GM20431 (cell line): ENCODE measurements at regions not wholly inside any gene's neighbourhood (a gene's known extent, or its start where the extent isn't known, plus 50 kb on each side); places are given as distances from the start of the nearest gene placed in this dataset.
"Not testable (repeated sequence)": the region's sequence is repeated elsewhere in the genome, so short reads cannot be mapped to it uniquely, and the experiment has no call there.

ENCODE experiments used
- in situ Hi-C: fragments of 300-500 bp; cut with MseI, MboI; formaldehyde crosslinking; loops from one replicate; pipeline ENCODE4 v1.15.0; 2020; ENCODE audit warnings: low sequenced_read_pairs; ENCODE audit not compliant: unreplicated experiment

DNA sequence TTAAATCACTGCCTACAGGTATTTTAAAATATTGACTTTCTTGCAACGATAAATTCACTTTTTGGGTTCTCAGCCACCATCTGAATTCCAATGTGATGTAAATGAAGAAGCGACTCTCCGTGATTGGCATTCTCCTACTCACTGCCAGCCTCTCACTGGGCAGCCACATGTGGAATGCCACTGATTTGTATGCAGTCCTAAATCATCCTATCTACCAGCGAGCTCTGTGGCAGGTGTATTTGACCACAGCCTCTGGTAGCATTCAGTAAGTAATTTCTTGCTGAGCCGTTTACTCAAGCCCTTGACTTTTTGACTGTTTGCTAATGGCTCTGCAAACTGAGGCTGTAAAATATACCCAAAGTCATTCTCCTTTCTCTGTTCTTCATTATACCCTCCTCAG is 559.0 kb upstream of the SLC10A2 start:
- in situ Hi-C loops = no loop called here

DNA sequence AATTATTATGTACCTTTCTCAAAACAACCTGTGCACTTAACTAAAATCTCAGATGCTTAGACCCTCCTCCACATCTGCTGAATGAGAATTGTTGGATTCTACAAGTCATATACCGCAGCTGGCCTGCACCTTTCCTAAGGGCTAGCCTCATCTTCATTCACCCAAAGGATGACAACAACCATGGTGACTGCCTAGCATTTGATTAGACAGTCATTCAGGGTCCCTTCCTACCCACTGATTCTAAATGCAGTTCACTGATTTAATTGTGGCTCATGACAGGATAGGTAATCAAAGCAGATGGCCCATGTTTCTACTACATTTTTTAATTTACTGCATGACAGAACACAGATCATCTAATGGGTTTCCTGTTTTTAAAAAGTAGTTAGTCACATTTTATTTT is 551.9 kb upstream of the SLC10A2 start:
- in situ Hi-C loops = no loop called here

DNA sequence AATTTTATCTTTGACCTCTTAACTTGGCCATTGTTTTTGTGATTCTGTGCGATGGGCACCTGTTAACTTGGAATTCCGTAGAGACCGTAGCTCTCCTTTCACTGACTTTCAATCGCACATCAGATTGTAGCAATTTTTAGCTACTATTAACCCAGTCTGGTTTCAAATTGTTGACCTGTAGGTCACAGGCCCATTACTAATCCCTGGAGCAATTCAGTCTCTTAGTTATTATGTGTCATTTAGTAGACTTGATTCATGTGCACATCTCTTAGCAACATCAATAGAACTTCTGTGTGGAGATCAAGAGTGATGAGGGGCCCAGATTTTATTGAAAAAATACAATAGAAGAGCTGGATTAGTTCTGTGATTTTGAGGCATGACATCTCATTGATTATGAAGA is 549.6 kb upstream of the SLC10A2 start:
- in situ Hi-C loops = no loop called here

DNA sequence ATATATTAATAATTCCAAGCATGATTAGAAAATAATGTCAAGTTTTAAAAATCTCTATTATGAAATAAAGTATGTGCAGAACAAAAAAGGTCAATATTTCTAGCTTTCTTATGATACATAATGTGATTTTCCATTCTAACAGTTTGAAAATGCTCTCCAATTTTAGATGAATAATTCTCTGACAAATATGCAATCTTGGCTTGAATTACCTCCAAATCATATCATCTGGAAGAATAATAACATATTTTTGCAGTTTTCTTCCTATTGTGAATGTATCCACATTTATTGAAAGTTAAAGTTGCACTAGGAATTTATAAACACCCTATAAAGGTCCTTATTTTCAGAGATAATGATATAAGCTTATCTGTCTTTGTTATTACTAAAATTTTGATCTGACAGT is 548.5 kb upstream of the SLC10A2 start:
- in situ Hi-C loops = no loop called here

DNA sequence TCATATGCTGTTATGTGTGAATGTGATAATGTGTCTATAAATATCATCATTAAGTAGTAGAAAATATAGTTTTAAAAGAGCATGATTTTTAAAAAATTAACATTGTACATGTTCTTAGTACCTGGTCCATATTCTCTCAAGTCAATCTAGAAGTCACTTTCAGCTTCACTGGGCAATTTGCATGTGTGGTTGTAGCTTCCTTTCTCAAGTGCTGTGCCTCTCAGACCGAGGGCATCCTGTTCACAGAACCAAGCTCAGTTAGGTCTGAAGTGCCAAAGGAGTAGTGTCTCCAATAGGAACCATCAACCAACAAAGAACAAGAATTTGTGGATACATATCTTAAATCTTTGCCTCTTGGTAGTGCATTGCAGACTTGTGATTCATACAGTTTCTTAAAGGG is 541.8 kb upstream of the SLC10A2 start:
- in situ Hi-C loops = no loop called here

DNA sequence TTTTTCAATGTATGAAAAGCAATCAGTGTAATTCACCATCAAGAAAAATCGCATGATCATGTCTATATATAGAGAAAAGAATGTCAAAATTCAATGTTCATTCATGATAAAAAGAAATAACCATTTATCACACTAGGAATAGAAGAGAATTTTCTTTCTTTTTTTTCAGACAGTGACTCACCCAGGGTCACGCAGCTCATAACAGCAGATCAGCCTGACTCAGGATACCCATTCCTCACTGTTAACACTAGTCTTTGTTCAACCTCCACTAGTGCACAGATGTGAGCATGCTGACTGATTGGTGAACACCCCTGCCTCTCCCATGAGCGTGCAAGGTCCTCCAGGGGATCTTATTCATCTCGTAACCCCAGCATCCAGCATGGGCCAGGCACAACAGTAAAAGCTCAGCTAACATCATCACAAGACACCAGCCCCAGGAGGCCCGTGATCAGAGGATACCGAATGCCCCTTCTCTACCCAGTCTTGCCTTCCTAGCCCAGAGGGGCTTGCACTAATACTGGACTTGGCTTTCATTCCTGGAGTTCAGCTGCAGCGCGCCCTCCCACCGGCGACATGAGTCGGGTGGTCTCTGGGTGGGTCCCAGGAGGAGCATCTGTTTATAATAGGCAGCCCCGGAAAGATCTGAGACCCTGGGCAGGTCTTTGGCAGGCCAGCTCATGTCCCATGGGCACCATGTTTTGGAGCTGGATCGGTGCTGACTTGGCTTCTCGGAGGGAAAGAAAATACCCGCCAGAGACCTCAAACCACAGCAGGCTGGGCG is 539.5 kb upstream of the SLC10A2 start:
- in situ Hi-C loops = no loop called here

DNA sequence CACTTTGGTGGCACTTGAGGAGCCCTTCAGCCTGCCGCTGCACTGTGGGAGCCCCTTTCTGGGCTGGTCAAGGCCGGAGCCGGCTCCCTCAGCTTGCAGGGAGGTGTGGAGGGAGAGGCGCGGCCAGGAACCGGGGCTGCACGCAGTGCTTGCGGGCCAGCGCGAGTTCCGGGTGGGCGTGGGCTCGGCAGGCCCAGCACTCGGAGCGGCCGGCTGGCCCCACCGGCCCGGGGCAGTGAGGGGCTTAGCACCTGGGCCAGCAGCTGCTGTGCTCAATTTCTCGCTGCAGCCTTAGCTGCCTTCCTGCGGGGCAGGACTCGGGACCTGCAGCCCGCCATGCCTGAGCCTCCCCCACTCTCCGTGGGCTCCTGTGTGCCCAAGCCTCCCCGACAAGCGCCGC is 533.7 kb upstream of the SLC10A2 start:
- in situ Hi-C loops = not testable (repeated sequence)

DNA sequence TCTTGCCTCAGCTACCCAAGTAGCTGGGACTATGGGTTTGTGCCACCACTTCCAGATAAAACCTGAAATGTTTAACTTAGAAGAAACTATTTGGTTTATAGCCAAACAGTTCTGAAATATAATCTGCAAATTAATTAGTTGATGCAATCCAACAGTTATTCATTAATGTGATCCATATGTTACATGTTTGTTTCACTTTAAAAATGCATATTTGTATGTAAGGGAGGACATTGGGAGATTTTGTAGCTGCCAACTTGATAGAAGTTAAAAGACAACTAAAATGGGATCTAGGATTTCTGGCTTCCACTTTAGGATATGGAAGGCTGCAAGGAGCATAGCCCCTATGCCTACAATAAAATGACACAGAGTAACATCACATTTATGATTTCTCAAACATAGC is 532.5 kb upstream of the SLC10A2 start:
- in situ Hi-C loops = no loop called here

DNA sequence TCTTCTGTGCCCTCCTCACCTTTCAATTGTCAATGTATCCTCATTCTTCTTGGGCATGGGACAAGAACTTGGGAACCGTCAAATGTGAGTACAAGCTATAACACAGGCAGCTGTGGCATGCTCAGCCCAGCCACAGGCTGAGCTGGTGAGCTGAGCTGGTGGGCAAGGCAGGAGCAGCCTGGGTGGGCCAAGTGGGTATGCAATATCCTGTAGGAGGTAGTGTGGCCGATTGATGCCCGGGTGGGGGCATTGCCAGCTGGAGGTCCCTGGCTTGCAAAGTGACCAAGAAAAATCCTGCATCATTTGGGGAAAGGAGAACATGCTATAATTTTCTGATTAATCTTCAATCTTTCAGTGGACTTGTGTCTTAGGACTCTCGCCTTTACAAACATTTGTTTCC is 507.2 kb upstream of the SLC10A2 start:
- in situ Hi-C loops = no loop called here

DNA sequence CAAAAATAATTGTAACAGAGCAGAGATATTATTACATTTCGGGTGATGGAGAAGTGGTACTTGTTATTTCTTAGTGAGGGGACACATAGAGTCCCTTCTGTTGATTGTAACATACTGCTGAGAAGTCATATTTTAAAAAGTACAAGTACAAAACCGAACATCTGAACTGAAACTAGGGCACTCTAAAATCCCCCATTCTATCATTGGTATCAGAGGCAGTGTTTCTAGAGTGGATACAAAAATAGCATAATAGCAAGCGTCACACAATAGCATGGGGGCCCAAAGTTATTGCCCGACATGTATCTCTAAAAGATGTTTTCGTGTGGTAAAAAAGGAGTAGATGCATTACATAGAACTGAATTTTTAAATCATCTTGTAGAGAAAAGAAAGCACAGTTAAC is 502.1 kb upstream of the SLC10A2 start:
- in situ Hi-C loops = no loop called here

DNA sequence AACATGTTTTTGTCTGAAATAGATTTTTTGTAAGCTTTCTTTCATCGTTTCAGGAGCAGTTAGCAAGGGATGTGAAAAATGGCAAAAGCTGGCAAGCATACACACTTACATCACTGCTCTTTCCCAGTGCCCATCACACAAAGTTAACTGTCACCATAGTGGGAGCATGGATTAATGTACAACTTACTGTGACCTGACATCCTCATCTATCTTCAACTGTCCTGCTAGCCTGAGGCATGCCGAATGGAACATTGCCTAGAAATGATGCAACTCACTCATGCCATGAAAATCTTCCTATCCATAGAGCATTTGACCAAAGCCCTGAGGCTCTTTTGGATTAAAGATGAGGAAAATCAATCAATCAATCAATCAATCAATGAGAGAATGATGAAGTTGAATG is 491.7 kb upstream of the SLC10A2 start:
- in situ Hi-C loops = no loop called here

DNA sequence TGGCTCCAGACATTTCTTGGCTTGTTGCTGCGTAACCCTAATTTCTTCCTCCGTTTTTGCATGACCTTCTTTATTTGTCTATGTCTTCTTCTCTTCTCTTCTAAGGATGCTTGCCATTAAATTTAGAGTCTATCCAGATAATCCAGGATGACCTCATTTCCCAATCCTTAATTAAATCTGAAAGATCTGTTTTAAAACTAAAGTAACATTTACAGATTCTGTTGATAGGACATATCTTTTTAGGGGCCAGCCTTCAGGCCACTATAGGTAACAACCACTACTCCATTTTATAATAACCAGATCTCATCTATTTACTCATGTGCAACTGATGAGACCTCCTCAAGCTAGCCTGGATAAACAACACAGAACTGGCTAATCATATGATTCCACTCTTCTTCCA is 490.5 kb upstream of the SLC10A2 start:
- in situ Hi-C loops = no loop called here

DNA sequence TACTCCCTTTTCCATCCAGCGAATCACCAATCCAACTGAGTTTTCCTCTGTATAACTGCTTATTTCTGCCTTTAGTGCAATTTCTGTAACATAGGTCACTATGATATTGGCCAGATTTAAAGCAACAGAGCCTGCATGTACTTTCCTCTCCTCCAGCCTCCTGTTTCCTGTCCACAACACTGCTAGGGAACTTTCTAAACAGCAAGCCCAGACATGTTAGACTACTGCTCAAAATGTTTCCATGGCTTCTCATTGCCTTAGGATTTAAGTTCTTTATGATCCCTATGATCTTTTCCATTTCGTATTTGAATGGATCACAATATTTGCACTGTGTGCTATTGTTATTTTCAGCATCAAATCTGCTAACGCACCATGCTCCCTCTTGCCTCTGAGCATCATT is 481.7 kb upstream of the SLC10A2 start:
- in situ Hi-C loops = no loop called here

DNA sequence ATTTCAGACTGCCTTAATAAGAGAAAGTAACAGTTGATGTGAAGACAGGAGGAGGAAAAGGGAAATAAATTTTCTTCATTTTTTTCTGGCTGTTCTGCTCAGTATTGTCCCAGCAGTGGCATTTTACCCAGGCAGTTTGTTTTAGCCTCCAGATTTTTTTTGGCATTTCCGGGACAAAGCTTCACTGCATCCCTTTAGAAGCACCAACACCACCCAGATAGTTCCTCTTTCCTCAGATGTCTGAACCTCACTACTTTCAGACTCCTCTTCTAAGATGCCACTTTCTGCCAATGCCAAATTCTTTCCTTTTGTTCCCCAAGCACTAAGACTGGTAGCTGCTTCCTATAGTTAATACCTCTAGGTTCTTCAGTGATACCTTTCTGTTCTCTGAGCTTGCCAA is 480.1 kb upstream of the SLC10A2 start:
- in situ Hi-C loops = no loop called here

DNA sequence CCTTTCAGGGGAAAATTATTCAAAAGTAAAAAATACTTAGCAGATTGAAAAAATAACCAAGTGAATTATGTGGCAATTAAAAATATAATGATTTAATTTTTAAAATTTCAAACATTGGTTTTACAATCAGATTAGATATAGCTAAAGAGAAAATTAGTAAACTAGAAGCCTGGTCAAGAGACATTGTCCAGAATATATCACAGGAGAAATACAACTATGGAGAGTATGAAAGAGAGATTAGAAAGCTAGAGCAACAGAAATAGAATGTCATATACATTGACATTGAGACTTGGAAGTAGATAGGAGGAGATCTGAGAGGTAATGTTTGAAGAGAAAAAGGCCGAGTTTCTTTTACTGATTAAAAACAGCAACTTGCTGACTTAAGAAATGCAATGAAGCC is 476.4 kb upstream of the SLC10A2 start:
- in situ Hi-C loops = no loop called here

DNA sequence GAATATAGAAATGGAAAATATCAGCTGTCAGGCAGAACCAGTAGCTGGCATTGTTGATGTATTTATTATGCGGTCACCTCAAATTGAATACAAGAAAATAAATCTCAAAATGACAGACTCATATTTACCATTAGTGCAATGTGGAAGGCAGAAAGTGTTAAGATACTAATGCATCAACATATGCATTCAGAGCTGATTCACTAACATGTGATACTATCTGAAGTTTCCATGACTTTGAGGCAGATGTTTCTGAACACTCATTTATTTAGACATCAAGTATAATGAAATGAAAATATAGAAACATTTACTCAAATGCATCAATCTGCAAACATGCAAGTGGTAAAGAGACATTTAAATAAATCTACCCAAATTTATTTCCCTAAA is 474.2 kb upstream of the SLC10A2 start:
- in situ Hi-C loops = no loop called here

DNA sequence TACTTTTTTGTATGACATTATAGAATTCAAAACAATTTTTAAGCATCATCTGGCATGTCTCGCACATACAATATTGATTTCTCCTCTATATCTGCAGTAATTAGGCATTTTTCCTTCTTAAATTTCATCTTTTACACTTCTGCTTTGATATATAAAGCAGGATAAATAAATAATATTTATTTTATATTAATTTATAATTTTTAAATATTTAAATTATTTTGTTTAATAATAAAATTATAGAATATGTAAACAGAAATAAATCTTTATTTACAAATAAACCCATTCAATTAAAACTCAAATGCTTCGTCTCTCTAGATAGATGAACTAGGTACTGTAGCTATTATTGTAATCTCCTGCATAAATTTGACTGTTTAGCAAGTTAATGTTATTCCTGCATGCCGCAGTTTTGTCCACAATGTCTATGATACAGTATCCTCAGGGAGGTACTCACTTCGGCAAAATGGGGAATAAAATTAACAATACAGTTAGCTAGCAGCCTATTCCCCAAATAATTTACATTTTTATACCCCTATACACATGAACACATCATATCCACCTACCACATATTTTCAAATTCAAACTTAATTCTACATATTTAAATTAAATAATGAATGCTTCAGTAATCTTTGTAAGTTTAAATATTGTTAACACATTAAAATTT is 473.6 kb upstream of the SLC10A2 start:
- in situ Hi-C loops = no loop called here

DNA sequence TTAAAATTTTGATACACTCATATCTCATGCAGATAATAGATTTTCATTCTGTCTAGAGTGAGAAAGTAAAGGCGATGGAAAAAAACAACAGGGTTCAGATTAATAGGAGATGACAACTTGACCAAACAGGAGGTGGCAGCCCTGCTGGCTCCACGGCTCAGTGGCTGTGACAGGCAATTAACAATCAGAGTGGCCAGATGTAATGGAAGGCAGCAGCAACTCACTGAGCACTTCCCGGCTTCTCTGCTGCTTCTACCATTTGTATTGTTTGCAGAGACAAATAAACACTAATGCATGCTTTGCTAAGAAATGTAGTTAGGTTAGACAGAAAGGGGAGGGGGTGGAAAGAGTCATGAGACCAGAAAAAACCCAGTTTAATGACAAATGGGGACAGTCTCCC is 473.0 kb upstream of the SLC10A2 start:
- in situ Hi-C loops = no loop called here

DNA sequence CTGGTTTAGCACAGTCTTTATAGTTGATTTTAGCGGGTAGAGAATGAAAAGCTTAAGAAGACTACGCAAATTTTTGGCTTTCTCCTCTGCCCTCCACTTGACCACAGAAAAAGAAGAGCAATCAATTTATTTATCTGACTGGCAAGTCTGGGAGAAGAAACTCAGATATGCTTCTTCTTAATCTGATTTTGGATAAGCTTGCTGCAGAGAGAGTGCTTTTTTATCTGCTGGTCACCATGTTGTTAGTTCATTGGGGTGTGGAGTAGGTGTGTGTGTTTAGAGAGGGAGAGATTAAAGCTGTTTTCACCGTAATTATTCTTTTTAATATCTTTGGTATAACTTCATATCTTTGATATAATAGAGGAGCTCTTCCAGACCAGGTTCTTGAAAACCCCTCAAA is 471.4 kb upstream of the SLC10A2 start:
- in situ Hi-C loops = no loop called here

DNA sequence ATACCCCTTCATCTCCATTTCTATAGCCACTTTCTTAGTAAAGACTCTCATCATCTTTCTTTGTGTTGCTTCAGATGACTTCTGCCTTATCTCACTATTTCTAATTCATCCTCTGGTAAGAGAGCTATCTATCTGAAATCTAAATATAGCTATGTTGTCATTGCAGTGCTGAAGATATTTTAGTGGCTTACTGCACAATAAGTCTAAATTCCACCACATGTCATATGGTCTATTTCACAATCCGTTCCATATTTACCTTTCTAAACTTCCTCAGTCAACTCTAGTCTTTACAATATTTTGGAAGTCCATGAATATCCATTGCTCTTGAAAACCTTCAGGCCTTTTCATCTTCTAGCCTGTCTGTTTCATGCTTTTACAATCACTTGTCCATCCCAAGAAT is 465.1 kb upstream of the SLC10A2 start:
- in situ Hi-C loops = no loop called here

DNA sequence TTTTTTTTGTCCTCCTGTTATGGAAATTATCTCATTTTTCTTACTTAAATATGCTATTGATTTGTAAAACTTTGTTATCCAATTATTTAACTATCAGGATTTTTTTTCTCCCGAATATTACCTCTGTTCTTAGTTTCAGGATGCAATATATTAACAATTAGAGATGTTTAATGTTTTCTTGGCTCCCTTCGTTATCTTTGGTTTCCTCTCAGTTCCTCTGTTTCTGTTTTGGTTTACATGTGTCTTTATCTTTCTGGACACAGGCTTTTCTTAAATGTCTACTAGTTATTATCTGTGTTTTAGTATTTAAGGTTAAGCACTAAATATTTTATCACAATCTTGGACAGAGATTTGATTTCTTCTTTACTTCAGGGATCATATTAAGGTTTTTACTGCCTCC is 462.2 kb upstream of the SLC10A2 start:
- in situ Hi-C loops = no loop called here

DNA sequence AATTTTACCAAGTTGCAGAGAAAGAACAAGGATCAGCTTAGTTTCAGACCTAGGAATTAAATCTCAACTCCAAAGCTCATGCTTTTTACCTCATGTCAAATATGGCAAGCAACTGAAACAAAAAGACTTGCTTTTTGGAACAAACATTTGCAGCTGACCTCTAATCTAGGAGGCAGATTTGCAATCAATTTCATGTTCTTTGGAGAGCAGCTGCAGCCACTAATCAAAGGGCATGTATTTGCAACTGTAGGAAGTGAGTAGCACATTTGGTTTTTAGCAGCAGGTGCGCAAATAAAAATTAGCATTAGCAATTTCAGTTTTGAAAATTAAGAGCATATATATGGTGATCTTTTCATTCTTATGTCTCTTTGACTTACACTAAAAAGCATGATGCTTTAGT is 459.3 kb upstream of the SLC10A2 start:
- in situ Hi-C loops = no loop called here
